HCT116 (cell line): ENCODE measurements at regions not wholly inside any gene's neighbourhood (a gene's known extent, or its start where the extent isn't known, plus 50 kb on each side); places are given as distances from the start of the nearest gene placed in this dataset.

Experiments used
- ATAC-seq: fragments of 200-7000 bp; cut with Tn5 transposase; 2 replicates; pipeline ENCODE4 v1.9.1; 2020; ENCODE audit warnings: mild to moderate bottlenecking, moderate library complexity
- BruUV-seq: library from RNA; stranded (reverse); fragments of 400-500 nt; replicated peaks from 2 replicates; lab custom pipeline; 2021; lab: Mats Ljungman, UMichigan
- CTCF ChIA-PET: fragments of 300-600 bp; sonication (Branson Sonifier 250); formaldehyde crosslinking; loops from one replicate; lab custom pipeline; 2021; ENCODE audit warnings: antibody characterized with exemption; lab: Charles Lee
- POLR2A ChIA-PET: fragments of 300-600, 350-600 bp; sonication (Branson Sonifier 250); formaldehyde crosslinking; loops from one replicate; lab custom pipeline; 2021; ENCODE audit warnings: antibody characterized with exemption; lab: Charles Lee
- RAD21 ChIA-PET, 2 experiments: fragments of 300-600 bp; sonication (Branson Sonifier 250); formaldehyde crosslinking; loops; one replicate each; lab custom pipeline; 2023; ENCODE audit warnings: low total read pairs in 2 of 2; ENCODE audit not compliant: uncharacterized antibody in 2 of 2, unreplicated experiment in 2 of 2, low non-redundant PET in 1 of 2; lab: Charles Lee
- DNase-seq: peaks from one replicate; pipeline ENCODE4 v3.0.0-alpha.2; 2010; ENCODE audit warnings: low read depth, low spot score
- H2AFZ ChIP-seq: fragments of 200-600 bp; shearing (Covaris generic), sonication (generic); 2 replicates; pipeline ENCODE4 v1.6.1; 2017; ENCODE audit warnings: low read depth, mixed run types, mixed read lengths, antibody characterized with exemption, low read length; ENCODE audit not compliant: poor library complexity, severe bottlenecking
- H3K27ac ChIP-seq: 2 replicates; pipeline ENCODE4 v1.5.1; 2012; ENCODE audit warnings: low read depth, low read length
- H3K27me3 ChIP-seq: fragments of 200-600 bp; sonication (generic); 2 replicates; pipeline ENCODE4 v1.6.1; 2016; ENCODE audit warnings: mixed run types, low read length, mixed read lengths; ENCODE audit not compliant: insufficient read depth
- H3K36me3 ChIP-seq, 2 experiments: fragments of 200-500 bp in 1 of 2; fragments of 200-600 bp in 1 of 2; sonication (Bioruptor generic) in 1 of 2; sonication (generic) in 1 of 2; 2 replicates each; pipeline versions ENCODE4 v1.5.1 to v1.6.1; 2014 to 2016; ENCODE audit warnings: low read length in 2 of 2, inconsistent platforms in 1 of 2, mixed read lengths in 1 of 2, mixed run types in 1 of 2; ENCODE audit not compliant: insufficient read depth in 2 of 2, control insufficient read depth in 1 of 2
- H3K4me1 ChIP-seq, 2 experiments: fragments of 200-600 bp in 1 of 2; sonication (generic) in 1 of 2; 2 replicates each; pipeline versions ENCODE4 v1.5.1 to v1.6.1; 2012 to 2017; ENCODE audit warnings: low read length in 2 of 2, inconsistent platforms in 1 of 2, mild to moderate bottlenecking in 1 of 2, mixed read lengths in 1 of 2, mixed run types in 1 of 2, moderate library complexity in 1 of 2; ENCODE audit not compliant: insufficient read depth in 2 of 2, control insufficient read depth in 1 of 2
- H3K4me2 ChIP-seq: fragments of 200-600 bp; sonication (generic); 2 replicates; pipeline ENCODE4 v1.6.1; 2017; ENCODE audit warnings: mixed run types, low read length, mixed read lengths
- H3K4me3 ChIP-seq, 2 experiments: fragments of 200-600 bp in 1 of 2; sonication (generic) in 1 of 2; replicated peaks in 1 of 2; 2 replicates each; pipeline ENCODE4 v1.5.1; 2011 to 2016; ENCODE audit warnings: low read length in 2 of 2, control low read depth in 1 of 2, low read depth in 1 of 2, mild to moderate bottlenecking in 1 of 2, mixed read lengths in 1 of 2, mixed run types in 1 of 2
- H3K79me2 ChIP-seq: fragments of 200-600 bp; sonication (generic); 2 replicates; pipeline ENCODE4 v1.6.1; 2017; ENCODE audit warnings: mild to moderate bottlenecking, mixed run types, low read length, moderate library complexity, mixed read lengths; ENCODE audit not compliant: insufficient read depth
- H3K9ac ChIP-seq: fragments of 200-600 bp; sonication (generic); 2 replicates; pipeline ENCODE4 v1.6.1; 2016; ENCODE audit warnings: low read length, mixed read lengths
- H3K9me2 ChIP-seq: fragments of 200-600 bp; sonication (generic), shearing (Covaris generic); 2 replicates; pipeline ENCODE4 v1.6.1; 2017; ENCODE audit warnings: mixed run types, mild to moderate bottlenecking, moderate library complexity; ENCODE audit not compliant: insufficient read depth
- H3K9me3 ChIP-seq, 2 experiments: fragments of 200-500 bp in 1 of 2; fragments of 200-600 bp in 1 of 2; sonication (Bioruptor generic) in 1 of 2; sonication (generic) in 1 of 2; 2 replicates each; pipeline ENCODE4 v1.6.1; 2014 to 2017; ENCODE audit warnings: low read length in 2 of 2, mixed read lengths in 2 of 2, inconsistent platforms in 1 of 2, low read depth in 1 of 2, mild to moderate bottlenecking in 1 of 2, mixed run types in 1 of 2, moderate library complexity in 1 of 2; ENCODE audit not compliant: control insufficient read depth in 1 of 2, insufficient read depth in 1 of 2
- H4K20me1 ChIP-seq: fragments of 200-600 bp; sonication (generic), shearing (Covaris generic); 2 replicates; pipeline ENCODE4 v1.6.1; 2017; ENCODE audit warnings: mixed run types, mild to moderate bottlenecking, moderate library complexity; ENCODE audit not compliant: insufficient read depth
- CEBPB ChIP-seq: IDR thresholded peaks from 2 replicates; pipeline ENCODE4 v1.6.1; 2012; ENCODE audit warnings: low read depth
- EZH2 ChIP-seq: fragments of 200-600 bp; sonication (generic); IDR thresholded peaks from 2 replicates; pipeline ENCODE4 v1.6.1; 2017; ENCODE audit warnings: antibody characterized with exemption, mixed run types
- EZH2phosphoT487 ChIP-seq: fragments of 200-600 bp; IDR thresholded peaks from 2 replicates; pipeline ENCODE4 v1.6.1; 2018; ENCODE audit warnings: antibody characterized with exemption, borderline replicate concordance
- FOSL1 ChIP-seq: IDR thresholded peaks from 2 replicates; pipeline ENCODE4 v1.6.1; 2012; ENCODE audit warnings: low read depth
- JUND ChIP-seq: IDR thresholded peaks from 2 replicates; pipeline ENCODE4 v1.6.1; 2012
- POLR2A ChIP-seq: IDR thresholded peaks from 2 replicates; pipeline ENCODE4 v1.7.0; 2011; ENCODE audit warnings: borderline replicate concordance; ENCODE audit not compliant: insufficient read depth, insufficient read length; ENCODE audit errors: extremely low read depth
- RAD21 ChIP-seq: IDR thresholded peaks from 2 replicates; pipeline ENCODE4 v1.6.1; 2012; ENCODE audit warnings: low read depth, mild to moderate bottlenecking
- YY1 ChIP-seq: IDR thresholded peaks from 2 replicates; pipeline ENCODE4 v1.6.1; 2011; ENCODE audit warnings: low read length, low read depth, moderate library complexity, mild to moderate bottlenecking; ENCODE audit not compliant: insufficient replicate concordance; ENCODE audit errors: extremely low read depth
- intact Hi-C: fragments of 100-400 bp; cut with micrococcal nuclease; formaldehyde crosslinking; loops from 2 replicates; pipeline ENCODE4 v1.10.0; 2022
- TF ChIP-seq, protein P1 (sequence below): IDR thresholded peaks from 2 replicates; pipeline ENCODE4 v1.6.1; 2012
- TF ChIP-seq, protein P2 (sequence below): IDR thresholded peaks from 2 replicates; pipeline ENCODE4 v1.6.1; 2012; ENCODE audit warnings: low read depth

DNA sequence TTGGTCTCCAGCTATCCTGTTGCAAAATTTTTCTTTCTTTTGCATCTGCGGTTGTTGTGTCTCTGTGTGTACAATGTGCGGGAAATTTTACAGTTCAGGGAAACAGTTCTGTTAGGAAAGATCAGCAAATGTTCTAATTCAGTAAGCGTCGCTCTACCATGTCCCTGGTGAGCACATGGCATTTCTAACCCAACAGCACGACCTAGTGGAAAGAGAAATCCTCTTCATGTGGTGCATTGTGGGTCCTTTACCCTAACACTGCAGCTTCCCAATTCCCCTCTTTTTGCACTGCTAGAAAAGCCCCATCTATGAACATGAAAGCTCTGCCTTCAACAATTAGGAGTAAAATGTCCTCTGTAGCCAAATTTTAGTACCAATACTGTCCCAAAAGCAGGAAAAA, 974.2 kb upstream of the CDH9 start:
- intact Hi-C loops: no loop called here
- DNase-seq: no peak
- Histone ChIP-seq H3K79me2 (no peaks in the 10 kb centered on the region), H3K9ac (no peak overlapping the region), H2AFZ (no peak overlapping the region), H3K36me3 (no peaks in the 10 kb centered on the region), H4K20me1 (no peaks in the 10 kb centered on the region), H3K9me2 (no peaks in the 10 kb centered on the region), H3K27ac (no peak overlapping the region), H3K9me3 (peaks cover 3 to 24% of the 10 kb centered on the region in 2 experiments; a peak in 2 of 4 replicates), H3K4me2 (no peak overlapping the region)
- no TSS peak for BruUV-seq
- RAD21 ChIA-PET: no interaction called here
- TF ChIP-seq, protein P1, sequence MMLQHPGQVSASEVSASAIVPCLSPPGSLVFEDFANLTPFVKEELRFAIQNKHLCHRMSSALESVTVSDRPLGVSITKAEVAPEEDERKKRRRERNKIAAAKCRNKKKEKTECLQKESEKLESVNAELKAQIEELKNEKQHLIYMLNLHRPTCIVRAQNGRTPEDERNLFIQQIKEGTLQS: no peak
- TF ChIP-seq POLR2A: no peak
- TF ChIP-seq, all 23 proteins: peak for 0
- no peak for ATAC-seq
- H3K4me3 ChIP-seq: no peak overlapping the region
- CTCF ChIA-PET: no interaction called here
- H3K4me1 ChIP-seq: no peaks in the 10 kb centered on the region
- POLR2A ChIA-PET: no interaction called here
- no peaks in the 10 kb centered on the region for H3K27me3 ChIP-seq

DNA sequence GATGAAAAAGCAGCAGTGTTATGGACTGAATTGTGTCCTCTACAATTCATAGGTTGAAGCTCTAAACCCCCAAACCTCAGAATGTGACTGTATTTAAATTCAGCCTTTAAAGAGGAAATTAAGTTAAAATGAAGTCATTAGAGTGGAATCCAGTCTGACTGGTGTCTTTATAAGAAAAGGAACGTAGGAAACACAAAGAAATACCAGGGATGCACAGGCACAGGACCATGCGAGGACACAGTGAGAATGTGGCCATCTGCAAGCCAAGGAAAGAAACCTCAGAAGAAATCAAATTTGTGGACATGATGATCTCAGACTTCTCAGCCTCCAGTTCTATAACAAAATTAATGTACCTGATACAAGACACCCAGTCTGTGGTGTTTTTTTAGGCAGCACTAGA, 971.2 kb upstream of the CDH9 start:
- intact Hi-C loops: no loop called here
- Histone ChIP-seq H2AFZ (no peak overlapping the region), H3K27me3 (no peaks in the 10 kb centered on the region), H4K20me1 (no peaks in the 10 kb centered on the region), H3K9me2 (no peaks in the 10 kb centered on the region), H3K4me1 (no peaks in the 10 kb centered on the region), H3K9ac (no peak overlapping the region), H3K4me2 (no peak overlapping the region), H3K9me3 (peaks cover 3 to 18% of the 10 kb centered on the region in 2 experiments; a peak in 2 of 4 replicates), H3K27ac (no peak overlapping the region), H3K4me3 (no peak overlapping the region), H3K79me2 (no peaks in the 10 kb centered on the region), H3K36me3 (no peaks in the 10 kb centered on the region)
- ChIA-PET CTCF (no interaction called here), POLR2A (no interaction called here), RAD21 (no interaction called here)
- TF ChIP-seq, protein P2, sequence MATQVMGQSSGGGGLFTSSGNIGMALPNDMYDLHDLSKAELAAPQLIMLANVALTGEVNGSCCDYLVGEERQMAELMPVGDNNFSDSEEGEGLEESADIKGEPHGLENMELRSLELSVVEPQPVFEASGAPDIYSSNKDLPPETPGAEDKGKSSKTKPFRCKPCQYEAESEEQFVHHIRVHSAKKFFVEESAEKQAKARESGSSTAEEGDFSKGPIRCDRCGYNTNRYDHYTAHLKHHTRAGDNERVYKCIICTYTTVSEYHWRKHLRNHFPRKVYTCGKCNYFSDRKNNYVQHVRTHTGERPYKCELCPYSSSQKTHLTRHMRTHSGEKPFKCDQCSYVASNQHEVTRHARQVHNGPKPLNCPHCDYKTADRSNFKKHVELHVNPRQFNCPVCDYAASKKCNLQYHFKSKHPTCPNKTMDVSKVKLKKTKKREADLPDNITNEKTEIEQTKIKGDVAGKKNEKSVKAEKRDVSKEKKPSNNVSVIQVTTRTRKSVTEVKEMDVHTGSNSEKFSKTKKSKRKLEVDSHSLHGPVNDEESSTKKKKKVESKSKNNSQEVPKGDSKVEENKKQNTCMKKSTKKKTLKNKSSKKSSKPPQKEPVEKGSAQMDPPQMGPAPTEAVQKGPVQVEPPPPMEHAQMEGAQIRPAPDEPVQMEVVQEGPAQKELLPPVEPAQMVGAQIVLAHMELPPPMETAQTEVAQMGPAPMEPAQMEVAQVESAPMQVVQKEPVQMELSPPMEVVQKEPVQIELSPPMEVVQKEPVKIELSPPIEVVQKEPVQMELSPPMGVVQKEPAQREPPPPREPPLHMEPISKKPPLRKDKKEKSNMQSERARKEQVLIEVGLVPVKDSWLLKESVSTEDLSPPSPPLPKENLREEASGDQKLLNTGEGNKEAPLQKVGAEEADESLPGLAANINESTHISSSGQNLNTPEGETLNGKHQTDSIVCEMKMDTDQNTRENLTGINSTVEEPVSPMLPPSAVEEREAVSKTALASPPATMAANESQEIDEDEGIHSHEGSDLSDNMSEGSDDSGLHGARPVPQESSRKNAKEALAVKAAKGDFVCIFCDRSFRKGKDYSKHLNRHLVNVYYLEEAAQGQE: no peak
- TF ChIP-seq EZH2 (no peak), CEBPB (no peak), JUND (no peak), RAD21 (no peak), EZH2phosphoT487 (no peak), YY1 (no peak), FOSL1 (no peak)
- TF ChIP-seq, protein P1: no peak
- no TSS peak for BruUV-seq
- DNase-seq: no peak
- no peak for ATAC-seq
